H1 (cell line): ENCODE measurements at regions not wholly inside any gene's neighbourhood (a gene's known extent, or its start where the extent isn't known, plus 50 kb on each side); places are given as distances from the start of the nearest gene placed in this dataset.

Experiments used
- SRF ChIP-seq: IDR thresholded peaks from 2 replicates; pipeline ENCODE4 v1.6.1; 2011; ENCODE audit warnings: mild to moderate bottlenecking, low read depth, low read length, moderate library complexity
- TF ChIP-seq, protein P1 (sequence below), 3 experiments: IDR thresholded peaks; 1 replicate in 2 of 3; 2 replicates in 1 of 3; pipeline versions ENCODE4 v1.5.1 to v1.6.1; 2011; ENCODE audit warnings: low read length in 3 of 3, mild to moderate bottlenecking in 3 of 3, inconsistent platforms in 2 of 3, low read depth in 1 of 3, moderate library complexity in 1 of 3; ENCODE audit not compliant: insufficient read depth in 1 of 3; ENCODE audit errors: control extremely low read depth in 1 of 3

DNA sequence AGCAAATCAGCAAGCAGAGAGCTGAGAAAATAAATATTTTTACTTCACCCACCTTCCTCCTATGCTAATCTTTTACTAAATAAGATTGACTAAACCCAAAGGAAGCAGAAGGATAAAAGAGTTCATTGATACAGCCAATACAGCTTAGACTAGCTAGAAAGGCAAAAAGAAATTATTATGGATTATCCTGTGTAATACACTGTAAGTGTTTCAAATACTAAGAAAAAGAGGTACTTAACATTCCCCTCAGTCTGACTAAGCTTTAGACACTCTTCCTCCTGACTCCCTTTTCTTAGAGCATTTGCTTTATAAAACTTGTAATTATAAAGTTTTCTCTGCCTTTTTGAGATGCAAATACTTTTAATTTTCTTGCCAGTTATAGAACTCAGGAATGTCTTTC lies 848.9 kb upstream of the CADM2 start (continued):
- no peak for TF ChIP-seq SRF
- TF ChIP-seq, protein P1, sequence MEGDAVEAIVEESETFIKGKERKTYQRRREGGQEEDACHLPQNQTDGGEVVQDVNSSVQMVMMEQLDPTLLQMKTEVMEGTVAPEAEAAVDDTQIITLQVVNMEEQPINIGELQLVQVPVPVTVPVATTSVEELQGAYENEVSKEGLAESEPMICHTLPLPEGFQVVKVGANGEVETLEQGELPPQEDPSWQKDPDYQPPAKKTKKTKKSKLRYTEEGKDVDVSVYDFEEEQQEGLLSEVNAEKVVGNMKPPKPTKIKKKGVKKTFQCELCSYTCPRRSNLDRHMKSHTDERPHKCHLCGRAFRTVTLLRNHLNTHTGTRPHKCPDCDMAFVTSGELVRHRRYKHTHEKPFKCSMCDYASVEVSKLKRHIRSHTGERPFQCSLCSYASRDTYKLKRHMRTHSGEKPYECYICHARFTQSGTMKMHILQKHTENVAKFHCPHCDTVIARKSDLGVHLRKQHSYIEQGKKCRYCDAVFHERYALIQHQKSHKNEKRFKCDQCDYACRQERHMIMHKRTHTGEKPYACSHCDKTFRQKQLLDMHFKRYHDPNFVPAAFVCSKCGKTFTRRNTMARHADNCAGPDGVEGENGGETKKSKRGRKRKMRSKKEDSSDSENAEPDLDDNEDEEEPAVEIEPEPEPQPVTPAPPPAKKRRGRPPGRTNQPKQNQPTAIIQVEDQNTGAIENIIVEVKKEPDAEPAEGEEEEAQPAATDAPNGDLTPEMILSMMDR (IDR thresholded peaks at IDR 0.05; ENCODE audit: control extremely low read depth in 1 of 3, insufficient read depth in 1 of 3, low read depth in 1 of 3, low read length in 3 of 3), result no peak
- TF ChIP-seq, all 59 proteins: peak for 0
